Psoas muscle (tissue), 7 donors: ENCODE measurements at regions not wholly inside any gene's neighbourhood (a gene's known extent, or its start where the extent isn't known, plus 50 kb on each side); places are given as distances from the start of the nearest gene placed in this dataset.
A peak's percentile ranks its signal among the peaks of the same experiment; 100 is the strongest.

Source experiments
- ATAC-seq, 4 donors: fragments of 200-7000 bp; cut with Tn5 transposase; one replicate each; pipeline ENCODE4 v1.9.1; 2020; ENCODE audit warnings: moderate library complexity in 3 of 4, mild to moderate bottlenecking in 2 of 4
- DNase-seq, 2 donors: peaks; one replicate each; pipeline ENCODE4 v3.0.0-alpha.2; 2020
- H3K27ac ChIP-seq: fragments of 200-600 bp; one replicate; pipeline ENCODE4 v1.8.0; 2022
- H3K27me3 ChIP-seq, 3 donors: fragments of 200-600 bp in 1 of 3; one replicate each; pipeline versions ENCODE4 v1.6.1 to v1.8.0; 2013 to 2022; ENCODE audit warnings: low read length in 2 of 3, mild to moderate bottlenecking in 2 of 3, moderate library complexity in 1 of 3; ENCODE audit not compliant: insufficient read depth in 3 of 3
- H3K36me3 ChIP-seq, 2 donors: fragments of 200-600 bp in 1 of 2; one replicate each; pipeline versions ENCODE4 v1.6.1 to v1.8.0; 2013 to 2022; ENCODE audit warnings: low read depth in 1 of 2, mild to moderate bottlenecking in 1 of 2, moderate library complexity in 1 of 2; ENCODE audit not compliant: insufficient read depth in 1 of 2
- H3K4me1 ChIP-seq: fragments of 200-600 bp; one replicate; pipeline ENCODE4 v1.8.0; 2022
- H3K4me3 ChIP-seq: fragments of 200-600 bp; one replicate; pipeline ENCODE4 v1.8.0; 2022; ENCODE audit warnings: mild to moderate bottlenecking
- H3K9me3 ChIP-seq: fragments of 200-600 bp; one replicate; pipeline ENCODE4 v1.8.0; 2022
- CTCF ChIP-seq: fragments of 200-600 bp; IDR thresholded peaks from one replicate; pipeline ENCODE4 v1.8.0; 2022; ENCODE audit warnings: antibody characterized with exemption
- WGBS, 3 donors: extraction: QIAGEN DNeasy Blood & Tissue Kit; methylation state at CpG; one replicate each; pipeline versions ENCODE4 v1.1.6 to v1.1.7; 2013; 5-methylcytosine and 5-hydroxymethylcytosine counted together
- intact Hi-C, 2 donors: fragments of 100-400 bp; cut with DNase I; formaldehyde crosslinking; loops; one replicate each; pipeline versions ENCODE4 v1.11.0 to v1.14.2; 2022
- donor health status: healthy with polysubstance abuse.
- donor health status: DM: no; HTN: no; CAD: no; lungs with moderate emphysema.
- donor health status: Bipolar disorder and iron deficiency.
- donor health status: healthy.
- donor health status: DM: yes; HTN: yes; CAD: no.
- donor health status: DM: no; HTN: no; CAD: no.
- donor health status: DM: yes; HTN: yes; CAD: no.

GRCh38 chr20:11063444-11063843, 389.6 kb upstream of the JAG1 start:
- intact Hi-C loops: loop anchor here in 1 of 2 donors (10.0 kb wide), 1 partner anchor 79 kb away; no protein-coding TSS in a partner anchor
- ATAC-seq: no peak

GRCh38 chr20:11064946-11065345, 391.1 kb upstream of the JAG1 start:
- H3K36me3 ChIP-seq: no peaks in the 10 kb centered on the region
- H3K9me3 ChIP-seq: no peaks in the 10 kb centered on the region
- intact Hi-C loops: loop anchor here in 1 of 2 donors (10.0 kb wide), 1 partner anchor 80 kb away; no protein-coding TSS in a partner anchor
- no peak overlapping the region for H3K4me3 ChIP-seq
- TF ChIP-seq CTCF: no peak
- H3K4me1 ChIP-seq: peaks cover 10% of the 10 kb centered on the region
- DNase-seq (no peak), ATAC-seq (peak; percentile 57 to 94 (median 84))
- no peak overlapping the region for H3K27ac ChIP-seq
- WGBS, 3 donors: 39 to 50% (median 49%) methylated on average over 2 of the region's 2 CpGs
- H3K27me3 ChIP-seq: no peaks in the 10 kb centered on the region

More at GRCh38 chr20:11063444-11063843, 389.6 kb upstream of the JAG1 start:
- no peaks in the 10 kb centered on the region for H3K9me3 ChIP-seq
- no peak for DNase-seq
- no peak overlapping the region for H3K4me3 ChIP-seq
- H3K4me1 ChIP-seq: peaks cover 10% of the 10 kb centered on the region
- H3K36me3 ChIP-seq: no peaks in the 10 kb centered on the region
- no peaks in the 10 kb centered on the region for H3K27me3 ChIP-seq
- TF ChIP-seq CTCF: no peak
- no peak overlapping the region for H3K27ac ChIP-seq
- 85 to 92% (median 92%) methylated on average over 3 of the region's 3 CpGs for WGBS, 3 donors

- no peaks in the 10 kb centered on the region for H3K27me3 ChIP-seq
- no peak overlapping the region for H3K4me3 ChIP-seq
- 70 to 82% (median 76%) methylated on average over 1 of the region's 1 CpG for WGBS, 3 donors
- TF ChIP-seq CTCF: no peak
- H3K9me3 ChIP-seq: peaks cover 8% of the 10 kb centered on the region
- ATAC-seq (peak in 2 of 4 donors; percentile 67 to 83), DNase-seq (no peak)
- H3K36me3 ChIP-seq: no peaks in the 10 kb centered on the region
- no peak overlapping the region for H3K27ac ChIP-seq
- intact Hi-C loops: loop anchor here in 1 of 2 donors (10.0 kb wide), 1 partner anchor 83 kb away; no protein-coding TSS in a partner anchor
- H3K4me1 ChIP-seq: peaks cover 10% of the 10 kb centered on the region
Observed at GRCh38 chr20:11067359-11067758, 393.6 kb upstream of the JAG1 start.

- Histone ChIP-seq H3K27ac (no peak overlapping the region), H3K9me3 (peaks cover 8% of the 10 kb centered on the region), H3K36me3 (no peaks in the 10 kb centered on the region), H3K27me3 (no peaks in the 10 kb centered on the region), H3K4me3 (no peak overlapping the region), H3K4me1 (no peaks in the 10 kb centered on the region)
- WGBS, 3 donors: 92 to 93% (median 93%) methylated on average over 1 of the region's 1 CpG
- TF ChIP-seq CTCF: no peak
- intact Hi-C loops: no loop called here
- no peak for DNase-seq
- ATAC-seq: no peak
Observed at GRCh38 chr20:11072982-11073381, 399.2 kb upstream of the JAG1 start.
